ENCODE measurements at regions not wholly inside any gene's neighbourhood (a gene's known extent, or its start where the extent isn't known, plus 50 kb on each side); places are given as distances from the start of the nearest gene placed in this dataset.

GRCh38 chr7:88647825-88648224 lies 111.7 kb upstream of the ZNF804B start:
- Histone ChIP-seq H3K36me3 (no peaks in the 10 kb centered on the region), H3K27me3 (no peaks in the 10 kb centered on the region), H3K9me3 (peaks cover 0 to 14% (median 4%) of the 10 kb centered on the region in 4 donors), H3K4me3 (no peak overlapping the region), H3K27ac (no peak overlapping the region), H3K4me1 (no peaks in the 10 kb centered on the region)
- DNase-seq (ENCODE audit: low spot score in 2 of 2) = no peak
- WGBS, 2 donors = 62 to 70% methylated on average over 2 of the region's 2 CpGs
- TF ChIP-seq POLR2A (IDR thresholded peaks at IDR 0.05) (no peak), CTCF (IDR thresholded peaks at IDR 0.05) (no peak), EP300 (IDR thresholded peaks at IDR 0.05) (no peak)

GRCh38 chr7:88638583-88638982 lies 120.9 kb upstream of the ZNF804B start:
- 72 to 80% methylated on average over 6 of the region's 6 CpGs for WGBS, 2 donors

GRCh38 chr7:88637795-88638194 lies 121.7 kb upstream of the ZNF804B start:
- TF ChIP-seq POLR2A (IDR thresholded peaks at IDR 0.05) (no peak), CTCF (IDR thresholded peaks at IDR 0.05) (no peak), EP300 (IDR thresholded peaks at IDR 0.05) (no peak)
- Histone ChIP-seq H3K36me3 (no peaks in the 10 kb centered on the region), H3K4me1 (no peaks in the 10 kb centered on the region), H3K27ac (no peak overlapping the region), H3K9me3 (no peaks in the 10 kb centered on the region), H3K4me3 (no peak overlapping the region), H3K27me3 (no peaks in the 10 kb centered on the region)
- DNase-seq (ENCODE audit: low spot score in 2 of 2) = no peak

More at GRCh38 chr7:88638583-88638982, 120.9 kb upstream of the ZNF804B start:
- H3K27me3 ChIP-seq = no peaks in the 10 kb centered on the region
- no peaks in the 10 kb centered on the region for H3K9me3 ChIP-seq
- DNase-seq (ENCODE audit: low spot score in 2 of 2) = no peak
- no peak overlapping the region for H3K27ac ChIP-seq
- no peaks in the 10 kb centered on the region for H3K36me3 ChIP-seq
- TF ChIP-seq POLR2A (IDR thresholded peaks at IDR 0.05) (no peak), EP300 (IDR thresholded peaks at IDR 0.05) (no peak), CTCF (IDR thresholded peaks at IDR 0.05) (no peak)
- no peak overlapping the region for H3K4me3 ChIP-seq
- no peaks in the 10 kb centered on the region for H3K4me1 ChIP-seq

GRCh38 chr7:88635149-88635548 lies 124.4 kb upstream of the ZNF804B start:
- WGBS, 2 donors = 60 to 79% methylated on average over 1 of the region's 1 CpG
- Histone ChIP-seq H3K27ac (no peak overlapping the region), H3K4me3 (no peak overlapping the region), H3K4me1 (no peaks in the 10 kb centered on the region), H3K27me3 (no peaks in the 10 kb centered on the region), H3K9me3 (no peaks in the 10 kb centered on the region), H3K36me3 (no peaks in the 10 kb centered on the region)
- DNase-seq (ENCODE audit: low spot score in 2 of 2) = no peak
- no peak for TF ChIP-seq EP300 (IDR thresholded peaks at IDR 0.05)
- no peak for TF ChIP-seq POLR2A (IDR thresholded peaks at IDR 0.05)
- TF ChIP-seq CTCF (IDR thresholded peaks at IDR 0.05) = no peak

- TF ChIP-seq EP300 (IDR thresholded peaks at IDR 0.05) = no peak
- TF ChIP-seq CTCF (IDR thresholded peaks at IDR 0.05) = no peak
- TF ChIP-seq POLR2A (IDR thresholded peaks at IDR 0.05) = no peak
Observed at GRCh38 chr7:88629559-88629958, 129.9 kb upstream of the ZNF804B start.

More at GRCh38 chr7:88629559-88629958, 129.9 kb upstream of the ZNF804B start:
- no peaks in the 10 kb centered on the region for H3K27me3 ChIP-seq
- no peak overlapping the region for H3K4me3 ChIP-seq
- no peaks in the 10 kb centered on the region for H3K36me3 ChIP-seq
- no peaks in the 10 kb centered on the region for H3K9me3 ChIP-seq
- WGBS, 2 donors = 63 to 79% methylated on average over 1 of the region's 1 CpG
- H3K27ac ChIP-seq = peak overlapping the region in 1 of 4 donors; percentile 32
- H3K4me1 ChIP-seq = peaks cover 0 to 5% (median 0%) of the 10 kb centered on the region in 4 donors
- no peak for DNase-seq (ENCODE audit: low spot score in 2 of 2)

All from tibial nerve (tissue), 4 donors.